A673 (cell line): ENCODE measurements at regions not wholly inside any gene's neighbourhood (a gene's known extent, or its start where the extent isn't known, plus 50 kb on each side); places are given as distances from the start of the nearest gene placed in this dataset.

Experiments
- BruUV-seq: library from RNA; stranded (reverse); fragments of 400-500 nt; replicated peaks from 2 replicates; lab custom pipeline; 2021; lab: Mats Ljungman, UMichigan
- CTCF ChIA-PET: fragments of 300-600 bp; sonication (Branson Sonifier 250); formaldehyde crosslinking; loops from one replicate; lab custom pipeline; 2022; ENCODE audit warnings: antibody characterized with exemption; lab: Charles Lee
- POLR2A ChIA-PET: fragments of 300-600 bp; sonication (Branson Sonifier 250); formaldehyde crosslinking; loops from one replicate; lab custom pipeline; 2022; ENCODE audit warnings: antibody characterized with exemption; ENCODE audit not compliant: low non-redundant PET; lab: Charles Lee
- DNase-seq: peaks from one replicate; pipeline ENCODE4 v3.0.0-alpha.2; 2015; ENCODE audit warnings: low spot score
- H3K27ac ChIP-seq: fragments of 200-600 bp; sonication (generic); 2 replicates; pipeline ENCODE4 v1.5.1; 2016; ENCODE audit warnings: mixed run types, low read depth, mild to moderate bottlenecking, mixed read lengths, antibody characterized with exemption, low read length; ENCODE audit not compliant: poor library complexity, severe bottlenecking
- H3K27me3 ChIP-seq: fragments of 200-600 bp; sonication (generic); replicated peaks from 2 replicates; pipeline ENCODE4 v1.6.1; 2017; ENCODE audit warnings: mixed run types, low read depth, mild to moderate bottlenecking, mixed read lengths, antibody characterized with exemption, low read length; ENCODE audit not compliant: insufficient read depth, poor library complexity
- H3K36me3 ChIP-seq: fragments of 200-600 bp; sonication (generic); 2 replicates; pipeline ENCODE4 v1.6.1; 2016; ENCODE audit warnings: mixed run types, mild to moderate bottlenecking, mixed read lengths, antibody characterized with exemption, low read length; ENCODE audit not compliant: insufficient read depth, poor library complexity, severe bottlenecking
- H3K4me1 ChIP-seq: fragments of 200-600 bp; sonication (generic); 2 replicates; pipeline ENCODE4 v1.6.1; 2017; ENCODE audit warnings: mixed run types, mild to moderate bottlenecking, mixed read lengths, antibody characterized with exemption, low read length; ENCODE audit not compliant: insufficient read depth, poor library complexity, severe bottlenecking
- H3K4me3 ChIP-seq: fragments of 200-600 bp; sonication (generic); 2 replicates; pipeline ENCODE4 v1.5.1; 2016; ENCODE audit warnings: low read depth, mixed run types, mild to moderate bottlenecking, mixed read lengths, low read length; ENCODE audit not compliant: poor library complexity, severe bottlenecking
- H3K9me3 ChIP-seq: fragments of 200-600 bp; sonication (generic); 2 replicates; pipeline ENCODE4 v1.6.1; 2016; ENCODE audit warnings: mixed run types, low read depth, mild to moderate bottlenecking, mixed read lengths, antibody characterized with exemption, low read length; ENCODE audit not compliant: poor library complexity, severe bottlenecking
- CTCF ChIP-seq: fragments of 300-800, 200-600 bp; sonication (generic); conservative IDR thresholded peaks from 2 replicates; pipeline ENCODE4 v1.5.1; 2017; ENCODE audit warnings: low read depth, mild to moderate bottlenecking, antibody characterized with exemption, low read length, moderate library complexity, mixed read lengths
- EZH2 ChIP-seq: fragments of 200-600 bp; sonication (generic); IDR thresholded peaks from 2 replicates; pipeline ENCODE4 v1.6.1; 2017; ENCODE audit warnings: borderline replicate concordance, low read depth, mild to moderate bottlenecking, mixed read lengths, antibody characterized with exemption, low read length; ENCODE audit not compliant: poor library complexity, severe bottlenecking
- intact Hi-C: fragments of 100-400 bp; cut with micrococcal nuclease; formaldehyde crosslinking; loops from one replicate; pipeline ENCODE4 v1.10.0; 2022; ENCODE audit not compliant: unreplicated experiment

DNA sequence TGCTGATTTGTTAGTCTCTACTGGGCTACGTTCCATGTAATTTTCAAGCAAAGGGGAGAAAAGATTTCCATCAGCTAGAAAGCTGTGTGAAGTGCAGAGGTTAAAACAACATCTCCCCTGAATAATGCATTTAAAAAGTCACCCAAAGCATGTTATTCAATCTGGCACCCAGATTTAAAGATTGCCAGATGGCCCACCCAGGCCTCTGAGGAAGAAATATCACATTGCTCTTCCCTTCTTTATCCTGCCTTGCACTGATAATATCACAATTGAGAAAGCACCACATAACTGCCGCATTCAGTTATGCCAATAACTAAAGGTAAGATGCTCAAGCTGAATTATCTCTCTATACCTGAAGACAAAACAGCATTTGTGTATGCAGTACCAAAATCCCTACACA, 119.4 kb upstream of the PUM3 start:
- no TSS peak for BruUV-seq
- intact Hi-C loops, result no loop called here
- Histone ChIP-seq H3K4me1 (peaks cover 7% of the 10 kb centered on the region), H3K4me3 (no peak overlapping the region), H3K27ac (no peak overlapping the region), H3K9me3 (no peaks in the 10 kb centered on the region), H3K27me3 (no peaks in the 10 kb centered on the region), H3K36me3 (no peaks in the 10 kb centered on the region)
- DNase-seq, result no peak
- no peak for TF ChIP-seq EZH2
- no peak for TF ChIP-seq CTCF
- POLR2A ChIA-PET, result no interaction called here
- CTCF ChIA-PET, result no interaction called here

GRCh38 chr9:2962471-2963172, 118.7 kb upstream of the PUM3 start:
- intact Hi-C loops, result no loop called here
- Histone ChIP-seq H3K27me3 (no peaks in the 10 kb centered on the region), H3K4me1 (peaks cover 6% of the 10 kb centered on the region), H3K4me3 (no peak overlapping the region), H3K27ac (no peak overlapping the region), H3K36me3 (no peaks in the 10 kb centered on the region), H3K9me3 (no peaks in the 10 kb centered on the region)
- TF ChIP-seq EZH2 (no peak), CTCF (no peak)
- BruUV-seq, result no TSS peak
- POLR2A ChIA-PET, result no interaction called here
- DNase-seq, result no peak
- CTCF ChIA-PET, result no interaction called here

- H3K27ac ChIP-seq, result no peak overlapping the region
- POLR2A ChIA-PET, result no interaction called here
- CTCF ChIA-PET, result no interaction called here
- H3K4me1 ChIP-seq, result no peaks in the 10 kb centered on the region
- H3K9me3 ChIP-seq, result no peaks in the 10 kb centered on the region
- intact Hi-C loops, result no loop called here
- no peak overlapping the region for H3K4me3 ChIP-seq
- DNase-seq, result no peak
- no peaks in the 10 kb centered on the region for H3K36me3 ChIP-seq
- no peak for TF ChIP-seq CTCF
- TF ChIP-seq EZH2, result no peak
- no TSS peak for BruUV-seq
- peaks cover 27% of the 10 kb centered on the region for H3K27me3 ChIP-seq
These were observed 114.3 kb upstream of the PUM3 start for GRCh38 chr9:2958219-2958618.
